ENCODE measurements at regions not wholly inside any gene's neighbourhood (a gene's known extent, or its start where the extent isn't known, plus 50 kb on each side); places are given as distances from the start of the nearest gene placed in this dataset.

DNA sequence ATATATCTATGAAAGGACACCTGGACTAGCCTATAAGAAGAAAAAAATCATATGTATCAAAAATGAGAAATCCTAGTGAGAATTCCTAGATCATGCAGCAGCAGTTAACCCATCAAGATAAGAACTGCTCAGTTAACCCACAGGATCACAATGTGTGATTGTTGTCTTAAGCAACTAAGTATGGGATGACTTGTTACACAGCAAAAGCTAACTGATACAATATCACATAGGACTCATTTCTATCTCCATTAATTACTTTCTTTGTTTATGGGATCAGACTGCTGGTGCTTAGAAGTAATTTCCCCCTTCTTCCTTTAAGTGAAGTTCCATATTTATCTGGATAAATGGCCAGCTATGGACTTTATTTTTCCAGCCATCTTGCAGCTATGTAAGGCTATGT, 280.8 kb upstream of the MARCKS start:
- TF ChIP-seq CTCF (IDR thresholded peaks at IDR 0.05) (no peak), POLR2AphosphoS5 (IDR thresholded peaks at IDR 0.05) (no peak)
